ENCODE measurements at regions not wholly inside any gene's neighbourhood (a gene's known extent, or its start where the extent isn't known, plus 50 kb on each side); places are given as distances from the start of the nearest gene placed in this dataset.
"Not testable (repeated sequence)": the region's sequence is repeated elsewhere in the genome, so short reads cannot be mapped to it uniquely, and the experiment has no call there.

GRCh38 chr10:37467246-37467645, 341.8 kb downstream of the ANKRD30A start:
- DNase-seq (ENCODE audit: low spot score): no peak

DNA sequence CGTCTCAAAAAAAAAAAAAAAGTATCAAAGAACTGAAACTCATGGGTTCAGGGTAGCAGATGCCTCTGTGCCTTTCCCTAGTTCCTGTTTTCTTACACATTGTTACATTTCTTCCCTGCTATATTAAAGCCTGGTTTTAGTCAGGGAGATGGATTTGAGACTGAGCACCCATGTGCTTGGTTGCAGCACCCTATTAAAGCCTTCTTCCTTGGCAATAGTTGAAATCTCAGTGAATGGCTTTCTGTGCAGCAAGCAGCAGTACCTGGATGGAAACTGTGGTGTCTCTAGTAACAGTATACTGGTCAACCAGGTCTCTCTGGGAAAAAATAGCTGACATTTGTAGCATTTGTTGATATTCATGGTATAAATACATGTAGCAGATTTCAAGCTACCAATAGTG, 331.1 kb downstream of the ANKRD30A start:
- DNase-seq (ENCODE audit: low spot score): no peak

DNA sequence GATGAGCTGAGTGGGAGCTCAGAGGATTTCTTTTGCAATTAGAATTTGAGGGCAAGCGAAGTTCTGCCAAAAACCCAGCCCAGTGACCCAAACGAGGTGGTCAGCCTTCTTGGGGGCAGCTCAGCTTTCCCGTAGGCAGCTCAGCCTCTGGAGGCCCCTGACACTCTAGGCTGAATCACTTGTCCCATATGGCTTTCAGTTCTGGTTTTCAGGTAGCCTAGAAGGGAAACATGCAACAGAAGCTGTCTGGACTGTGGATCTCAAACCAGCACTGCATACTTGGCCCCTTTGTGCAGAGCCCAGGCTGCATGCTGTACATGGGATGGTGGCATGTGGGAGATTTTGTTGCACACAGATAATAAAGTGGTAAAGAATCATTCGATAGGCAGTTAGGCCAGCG, 322.8 kb downstream of the ANKRD30A start:
- no peak for DNase-seq (ENCODE audit: low spot score)

DNA sequence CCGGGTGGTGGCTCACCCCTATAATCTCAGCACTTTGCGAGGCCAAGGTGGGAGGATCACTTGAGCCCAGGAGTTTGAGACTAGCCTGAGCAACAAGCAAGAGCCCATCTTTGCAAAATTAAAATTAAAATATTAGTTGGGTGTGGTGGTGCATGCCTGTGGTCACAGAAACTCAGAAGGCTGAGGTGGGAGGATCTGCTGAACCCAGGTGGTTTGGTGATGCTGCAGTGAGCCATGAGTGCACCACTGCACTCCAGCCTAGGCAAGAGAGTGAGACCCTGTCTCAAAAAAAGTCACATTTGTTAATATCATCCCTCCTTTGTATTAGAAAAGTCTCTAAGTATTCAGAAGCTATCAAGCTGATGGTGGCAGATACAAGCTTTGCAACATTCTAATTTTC, 317.5 kb downstream of the ANKRD30A start:
- DNase-seq (ENCODE audit: low spot score): no peak

- not testable (repeated sequence) for DNase-seq (ENCODE audit: low spot score)
These were observed 315.8 kb downstream of the ANKRD30A start for GRCh38 chr10:37441224-37441623.

- no peak for DNase-seq (ENCODE audit: low spot score)
These were observed 314.4 kb downstream of the ANKRD30A start for GRCh38 chr10:37439826-37440225.

DNA sequence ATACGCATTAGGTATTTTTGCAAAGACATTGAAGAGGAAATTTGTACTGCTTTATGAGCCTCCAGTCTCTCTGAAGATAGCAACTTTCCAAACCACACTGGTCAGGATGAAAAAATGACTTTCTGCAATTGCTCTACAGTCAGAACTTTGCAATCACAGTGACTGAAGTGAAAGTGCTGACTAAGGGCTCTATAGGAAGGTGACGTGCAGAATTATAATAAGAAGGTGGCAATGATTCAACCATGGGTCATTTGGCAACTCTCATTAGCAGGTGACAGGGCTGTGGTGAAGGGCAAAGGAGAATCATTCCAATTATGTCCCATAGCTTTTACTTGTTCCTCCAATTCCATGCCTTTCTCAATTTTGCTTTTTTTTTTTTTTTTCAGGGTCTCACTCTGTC, 311.0 kb downstream of the ANKRD30A start:
- no peak for DNase-seq (ENCODE audit: low spot score)

GRCh38 chr10:37434091-37434490, 308.7 kb downstream of the ANKRD30A start:
- no peak for DNase-seq (ENCODE audit: low spot score)
